HUES6 (cell line): ENCODE measurements at regions not wholly inside any gene's neighbourhood (a gene's known extent, or its start where the extent isn't known, plus 50 kb on each side); places are given as distances from the start of the nearest gene placed in this dataset.

ENCODE experiments used
- H3K27ac ChIP-seq: 2 replicates; pipeline ENCODE4 v1.7.0; 2013; ENCODE audit warnings: low read depth, mild to moderate bottlenecking, low read length, inconsistent platforms
- H3K27me3 ChIP-seq: 2 replicates; pipeline ENCODE4 v1.6.1; 2013; ENCODE audit warnings: low read length; ENCODE audit not compliant: control insufficient read depth, insufficient read depth
- H3K36me3 ChIP-seq: 2 replicates; pipeline ENCODE4 v1.6.1; 2013; ENCODE audit warnings: low read length; ENCODE audit not compliant: control insufficient read depth, insufficient read depth
- H3K4me1 ChIP-seq: 2 replicates; pipeline ENCODE4 v1.6.1; 2013; ENCODE audit warnings: low read length; ENCODE audit not compliant: control insufficient read depth, insufficient read depth
- H3K4me3 ChIP-seq: 2 replicates; pipeline ENCODE4 v1.5.1; 2013; ENCODE audit warnings: low read depth, low read length
- H3K9ac ChIP-seq: one replicate; pipeline ENCODE4 v1.6.1; 2013; ENCODE audit warnings: mild to moderate bottlenecking, low read length
- H3K9me3 ChIP-seq: 2 replicates; pipeline ENCODE4 v1.6.1; 2013; ENCODE audit warnings: low read depth, low read length; ENCODE audit not compliant: control insufficient read depth, insufficient read depth

GRCh38 chr2:18883616-18884456, 294.5 kb upstream of the NT5C1B start:
- Histone ChIP-seq H3K27ac (no peak overlapping the region), H3K27me3 (no peaks in the 10 kb centered on the region), H3K9me3 (no peaks in the 10 kb centered on the region), H3K4me3 (no peak overlapping the region), H3K36me3 (no peaks in the 10 kb centered on the region), H3K4me1 (no peaks in the 10 kb centered on the region), H3K9ac (no peak overlapping the region)

GRCh38 chr2:18871430-18871829, 282.1 kb upstream of the NT5C1B start:
- H3K4me3 ChIP-seq = no peak overlapping the region
- no peaks in the 10 kb centered on the region for H3K27me3 ChIP-seq
- H3K4me1 ChIP-seq = no peaks in the 10 kb centered on the region
- no peaks in the 10 kb centered on the region for H3K36me3 ChIP-seq
- no peak overlapping the region for H3K27ac ChIP-seq
- no peak overlapping the region for H3K9ac ChIP-seq
- peaks cover 9% of the 10 kb centered on the region; the same call in 1 of the 2 replicates for H3K9me3 ChIP-seq

GRCh38 chr2:18870307-18870706, 280.9 kb upstream of the NT5C1B start:
- Histone ChIP-seq H3K9ac (no peak overlapping the region), H3K4me1 (no peaks in the 10 kb centered on the region), H3K27ac (no peak overlapping the region), H3K36me3 (no peaks in the 10 kb centered on the region), H3K9me3 (peaks cover 13% of the 10 kb centered on the region; the same call in 1 of the 2 replicates), H3K4me3 (no peak overlapping the region), H3K27me3 (no peaks in the 10 kb centered on the region)

GRCh38 chr2:18861951-18862350, 272.6 kb upstream of the NT5C1B start:
- H3K27me3 ChIP-seq = no peaks in the 10 kb centered on the region
- H3K4me3 ChIP-seq = no peak overlapping the region
- no peaks in the 10 kb centered on the region for H3K4me1 ChIP-seq
- no peaks in the 10 kb centered on the region for H3K36me3 ChIP-seq
- peaks cover 9% of the 10 kb centered on the region; the same call in 1 of the 2 replicates for H3K9me3 ChIP-seq
- H3K27ac ChIP-seq = no peak overlapping the region
- H3K9ac ChIP-seq = no peak overlapping the region

GRCh38 chr2:18860179-18860578, 270.8 kb upstream of the NT5C1B start:
- no peak overlapping the region for H3K27ac ChIP-seq
- H3K27me3 ChIP-seq = no peaks in the 10 kb centered on the region
- H3K4me3 ChIP-seq = no peak overlapping the region
- no peaks in the 10 kb centered on the region for H3K36me3 ChIP-seq
- H3K9ac ChIP-seq = no peak overlapping the region
- H3K9me3 ChIP-seq = no peaks in the 10 kb centered on the region
- H3K4me1 ChIP-seq = no peaks in the 10 kb centered on the region

- Histone ChIP-seq H3K9me3 (no peaks in the 10 kb centered on the region), H3K4me3 (no peak overlapping the region), H3K4me1 (no peaks in the 10 kb centered on the region), H3K9ac (no peak overlapping the region), H3K27me3 (no peaks in the 10 kb centered on the region), H3K27ac (no peak overlapping the region), H3K36me3 (no peaks in the 10 kb centered on the region)
Measured at GRCh38 chr2:18856765-18857164, 267.4 kb upstream of the NT5C1B start.

- Histone ChIP-seq H3K4me1 (no peaks in the 10 kb centered on the region), H3K27me3 (no peaks in the 10 kb centered on the region), H3K9me3 (no peaks in the 10 kb centered on the region), H3K27ac (no peak overlapping the region), H3K4me3 (no peak overlapping the region), H3K9ac (no peak overlapping the region), H3K36me3 (no peaks in the 10 kb centered on the region)
Measured at GRCh38 chr2:18855027-18855426, 265.7 kb upstream of the NT5C1B start.

GRCh38 chr2:18849841-18850578, 260.6 kb upstream of the NT5C1B start:
- Histone ChIP-seq H3K4me3 (no peak overlapping the region), H3K4me1 (no peaks in the 10 kb centered on the region), H3K27me3 (no peaks in the 10 kb centered on the region), H3K9ac (no peak overlapping the region), H3K36me3 (no peaks in the 10 kb centered on the region), H3K27ac (no peak overlapping the region), H3K9me3 (no peaks in the 10 kb centered on the region)

GRCh38 chr2:18848646-18849045, 259.3 kb upstream of the NT5C1B start:
- no peaks in the 10 kb centered on the region for H3K36me3 ChIP-seq
- no peaks in the 10 kb centered on the region for H3K9me3 ChIP-seq
- no peak overlapping the region for H3K27ac ChIP-seq

GRCh38 chr2:18845854-18846445, 256.6 kb upstream of the NT5C1B start:
- H3K9me3 ChIP-seq = no peaks in the 10 kb centered on the region
- no peaks in the 10 kb centered on the region for H3K27me3 ChIP-seq
- no peaks in the 10 kb centered on the region for H3K36me3 ChIP-seq
- no peak overlapping the region for H3K4me3 ChIP-seq
- peaks cover 4% of the 10 kb centered on the region; the same call in 1 of the 2 replicates for H3K4me1 ChIP-seq
- H3K9ac ChIP-seq = no peak overlapping the region
- H3K27ac ChIP-seq = no peak overlapping the region

More at GRCh38 chr2:18848646-18849045, 259.3 kb upstream of the NT5C1B start:
- Histone ChIP-seq H3K4me1 (no peaks in the 10 kb centered on the region), H3K27me3 (no peaks in the 10 kb centered on the region), H3K4me3 (no peak overlapping the region), H3K9ac (no peak overlapping the region)

- no peak overlapping the region for H3K27ac ChIP-seq
- H3K36me3 ChIP-seq = no peaks in the 10 kb centered on the region
- no peaks in the 10 kb centered on the region for H3K9me3 ChIP-seq
- no peak overlapping the region for H3K9ac ChIP-seq
- H3K4me3 ChIP-seq = no peak overlapping the region
- H3K4me1 ChIP-seq = peaks cover 9% of the 10 kb centered on the region
- H3K27me3 ChIP-seq = no peaks in the 10 kb centered on the region
Measured at GRCh38 chr2:18842836-18843235, 253.5 kb upstream of the NT5C1B start.
